Cardiac muscle cell (in vitro differentiated cells and primary cell): ENCODE measurements at regions not wholly inside any gene's neighbourhood (a gene's known extent, or its start where the extent isn't known, plus 50 kb on each side); places are given as distances from the start of the nearest gene placed in this dataset.
"Not testable (repeated sequence)": the region's sequence is repeated elsewhere in the genome, so short reads cannot be mapped to it uniquely, and the experiment has no call there.

ENCODE experiments used
- DNase-seq, 2 donors: peaks; one replicate each; pipeline versions ENCODE4 v3.0.0 to v3.0.0-alpha.2; 2010 to 2017; ENCODE audit warnings: low read depth in 1 of 2, low spot score in 1 of 2
- H3K27ac ChIP-seq: fragments of 200-600 bp; sonication (generic); 2 replicates; pipeline ENCODE4 v1.5.1; 2016
- H3K27me3 ChIP-seq: fragments of 200-600 bp; sonication (generic); 2 replicates; pipeline ENCODE4 v1.6.0; 2016; ENCODE audit warnings: control low read depth
- H3K36me3 ChIP-seq: fragments of 200-600 bp; sonication (generic); 2 replicates; pipeline ENCODE4 v1.5.1; 2016; ENCODE audit warnings: control low read depth
- H3K4me1 ChIP-seq: fragments of 200-600 bp; sonication (generic); 2 replicates; pipeline ENCODE4 v1.8.1; 2017; ENCODE audit warnings: low read depth, mild to moderate bottlenecking, mixed run types
- H3K4me3 ChIP-seq: fragments of 200-600 bp; sonication (generic); 2 replicates; pipeline ENCODE4 v1.5.1; 2016; ENCODE audit warnings: mild to moderate bottlenecking
- H3K9me3 ChIP-seq: fragments of 200-600 bp; sonication (generic); 2 replicates; pipeline ENCODE4 v1.5.1; 2017; ENCODE audit warnings: low read depth, mild to moderate bottlenecking, control low read depth
- CTCF ChIP-seq: IDR thresholded peaks from 2 replicates; pipeline ENCODE4 v1.5.1; 2012; ENCODE audit warnings: low read depth, mild to moderate bottlenecking, low read length

DNA sequence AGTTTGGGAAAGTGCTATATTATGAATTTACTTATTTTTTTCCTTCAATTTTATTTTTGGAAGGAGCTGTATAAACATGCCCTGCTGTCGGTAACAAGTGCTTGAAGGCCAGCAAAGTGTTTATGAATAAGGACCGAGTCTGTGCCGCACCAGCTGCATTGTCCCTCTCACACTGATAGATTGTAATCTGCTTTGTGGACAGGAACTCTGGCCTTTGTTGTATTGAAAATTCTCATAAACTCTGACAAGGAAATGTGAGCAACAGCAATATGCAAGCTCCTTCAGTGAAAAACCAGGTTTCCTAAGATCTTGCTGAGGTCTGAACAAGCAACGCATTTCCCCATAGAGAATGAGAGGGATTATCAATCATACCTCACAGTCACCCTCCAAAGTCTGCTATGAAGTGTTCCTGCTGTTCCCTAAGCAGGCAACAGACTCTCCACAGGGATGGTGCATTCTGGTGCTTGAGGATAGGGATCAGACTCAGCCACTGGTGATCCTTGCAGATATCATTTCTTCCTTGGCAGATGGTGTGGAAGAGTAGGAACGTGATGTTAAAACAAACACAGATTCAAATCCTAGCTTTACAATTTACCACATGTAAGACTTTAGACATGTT, 109.6 kb downstream of the KCNJ2 start:
- no peak overlapping the region for H3K4me3 ChIP-seq
- no peak for DNase-seq
- no peaks in the 10 kb centered on the region for H3K27me3 ChIP-seq
- no peaks in the 10 kb centered on the region for H3K36me3 ChIP-seq
- H3K9me3 ChIP-seq, result no peaks in the 10 kb centered on the region
- no peak overlapping the region for H3K27ac ChIP-seq
- H3K4me1 ChIP-seq, result no peaks in the 10 kb centered on the region
- no peak for TF ChIP-seq CTCF

DNA sequence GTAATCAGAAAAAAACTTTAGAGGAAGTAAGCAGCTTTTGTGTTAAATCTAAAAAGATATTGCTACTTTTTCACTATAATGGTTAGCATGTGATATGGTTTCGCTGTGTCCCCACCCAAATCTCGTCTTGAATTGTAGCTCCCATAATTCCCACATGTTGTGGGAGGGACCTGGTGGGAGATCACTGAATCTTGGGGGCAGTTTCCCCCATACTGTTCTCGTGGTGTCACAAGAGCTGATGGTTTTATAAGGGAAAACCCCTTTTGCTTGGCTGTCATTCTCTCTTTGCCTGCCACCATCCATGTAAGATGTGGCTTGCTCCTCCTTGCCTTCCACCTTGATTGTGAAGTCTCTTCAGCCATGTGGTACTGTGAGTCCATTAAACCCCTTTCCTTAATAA, 117.1 kb downstream of the KCNJ2 start:
- DNase-seq, result no peak
- no peak for TF ChIP-seq CTCF
- Histone ChIP-seq H3K9me3 (no peaks in the 10 kb centered on the region), H3K4me3 (no peak overlapping the region), H3K27ac (no peak overlapping the region), H3K27me3 (no peaks in the 10 kb centered on the region), H3K4me1 (no peaks in the 10 kb centered on the region), H3K36me3 (no peaks in the 10 kb centered on the region)

GRCh38 chr17:70288540-70289290, 119.4 kb downstream of the KCNJ2 start:
- Histone ChIP-seq H3K36me3 (no peaks in the 10 kb centered on the region), H3K27ac (no peak overlapping the region), H3K4me1 (no peaks in the 10 kb centered on the region), H3K9me3 (no peaks in the 10 kb centered on the region), H3K27me3 (no peaks in the 10 kb centered on the region), H3K4me3 (no peak overlapping the region)
- peak in 1 of 2 donors; percentile 22 for DNase-seq
- TF ChIP-seq CTCF, result no peak

DNA sequence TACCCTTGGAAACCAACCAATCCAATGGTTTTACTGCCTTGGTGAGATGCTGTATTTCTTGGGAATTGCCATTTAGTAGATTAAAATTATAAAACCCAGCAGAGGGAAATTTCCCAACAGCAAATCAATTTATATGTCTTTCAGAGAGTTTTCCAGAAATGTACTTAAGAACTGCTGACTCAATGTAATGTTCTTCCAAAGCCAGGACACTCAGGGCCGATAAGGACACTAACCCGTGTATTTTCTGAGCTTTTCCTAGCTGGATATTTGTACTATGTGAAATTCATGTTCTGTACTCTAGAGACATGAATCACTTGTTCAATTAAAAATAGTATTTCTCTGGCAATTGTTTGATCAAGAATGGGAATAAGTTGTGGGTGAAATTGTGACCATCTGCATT, 121.4 kb downstream of the KCNJ2 start:
- no peak for DNase-seq
- H3K27me3 ChIP-seq, result no peaks in the 10 kb centered on the region
- no peak for TF ChIP-seq CTCF

DNA sequence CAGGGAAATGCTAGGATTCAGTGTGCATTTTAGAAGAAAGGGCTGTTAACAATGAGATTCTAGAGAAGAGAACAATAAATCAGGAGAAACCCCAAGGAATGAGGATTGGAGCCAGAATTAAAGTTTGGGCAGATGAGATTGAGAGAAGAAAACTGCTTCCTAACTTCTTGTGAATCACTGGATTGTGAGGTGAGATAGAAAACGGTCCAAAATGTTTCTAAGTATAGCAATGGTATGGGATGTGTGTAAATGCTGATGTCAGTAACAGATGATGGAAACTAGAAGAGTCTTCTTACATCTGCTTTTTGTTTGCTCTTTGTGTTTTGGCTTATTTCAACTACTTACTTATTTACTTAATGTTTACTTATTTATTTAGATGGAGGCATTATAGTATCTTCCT, 123.0 kb downstream of the KCNJ2 start:
- DNase-seq, result no peak
- no peak for TF ChIP-seq CTCF

More for the DNA sequence above, 121.4 kb downstream of the KCNJ2 start:
- no peak overlapping the region for H3K4me3 ChIP-seq
- H3K36me3 ChIP-seq, result no peaks in the 10 kb centered on the region
- no peaks in the 10 kb centered on the region for H3K4me1 ChIP-seq
- H3K9me3 ChIP-seq, result no peaks in the 10 kb centered on the region
- H3K27ac ChIP-seq, result no peak overlapping the region

GRCh38 chr17:70293564-70294310, 124.4 kb downstream of the KCNJ2 start:
- not testable (repeated sequence) for H3K27me3 ChIP-seq, H3K27ac ChIP-seq, DNase-seq, H3K4me3 ChIP-seq, H3K36me3 ChIP-seq, H3K4me1 ChIP-seq, H3K9me3 ChIP-seq

More for the DNA sequence above, 123.0 kb downstream of the KCNJ2 start:
- no peaks in the 10 kb centered on the region for H3K4me1 ChIP-seq
- no peaks in the 10 kb centered on the region for H3K9me3 ChIP-seq
- no peak overlapping the region for H3K27ac ChIP-seq
- H3K36me3 ChIP-seq, result no peaks in the 10 kb centered on the region
- H3K4me3 ChIP-seq, result no peak overlapping the region
- no peaks in the 10 kb centered on the region for H3K27me3 ChIP-seq
